ENCODE measurements at regions not wholly inside any gene's neighbourhood (a gene's known extent, or its start where the extent isn't known, plus 50 kb on each side); places are given as distances from the start of the nearest gene placed in this dataset.
"Not testable (repeated sequence)": the region's sequence is repeated elsewhere in the genome, so short reads cannot be mapped to it uniquely, and the experiment has no call there.

GRCh38 chr17:52532373-52532772, 373.9 kb upstream of the CA10 start:
- no peak for DNase-seq

- no peak for DNase-seq
These were observed 365.7 kb upstream of the CA10 start for GRCh38 chr17:52524096-52524637.

- no peak for DNase-seq
These were observed 358.7 kb upstream of the CA10 start for GRCh38 chr17:52517176-52517575.

GRCh38 chr17:52515927-52516326, 357.4 kb upstream of the CA10 start:
- DNase-seq: no peak

GRCh38 chr17:52505601-52506000, 347.1 kb upstream of the CA10 start:
- DNase-seq: no peak

- no peak for DNase-seq
These were observed 345.6 kb upstream of the CA10 start for GRCh38 chr17:52504081-52504480.

- no peak for DNase-seq
These were observed 337.1 kb upstream of the CA10 start for GRCh38 chr17:52495646-52496045.

GRCh38 chr17:52482271-52482670, 323.8 kb upstream of the CA10 start:
- no peak for DNase-seq

GRCh38 chr17:52477824-52478699, 319.5 kb upstream of the CA10 start:
- no peak for DNase-seq

- DNase-seq: no peak
These were observed 318.3 kb upstream of the CA10 start for GRCh38 chr17:52476638-52477313.

GRCh38 chr17:52470553-52470952, 312.0 kb upstream of the CA10 start:
- DNase-seq: no peak

- no peak for DNase-seq
These were observed 306.9 kb upstream of the CA10 start for GRCh38 chr17:52465407-52465806.

- DNase-seq: no peak
These were observed 292.9 kb upstream of the CA10 start for GRCh38 chr17:52451294-52451861.

GRCh38 chr17:52442350-52442749, 283.8 kb upstream of the CA10 start:
- no peak for DNase-seq

GRCh38 chr17:52420555-52421078, 262.1 kb upstream of the CA10 start:
- no peak for DNase-seq

GRCh38 chr17:52419229-52419641, 260.7 kb upstream of the CA10 start:
- DNase-seq: no peak

- no peak for DNase-seq
These were observed 252.3 kb upstream of the CA10 start for GRCh38 chr17:52410781-52411180.

- not testable (repeated sequence) for DNase-seq
These were observed 250.7 kb upstream of the CA10 start for GRCh38 chr17:52409222-52409621.

- DNase-seq: no peak
These were observed 236.8 kb upstream of the CA10 start for GRCh38 chr17:52395308-52395707.

- no peak for DNase-seq
These were observed 231.9 kb upstream of the CA10 start for GRCh38 chr17:52390422-52390821.

GRCh38 chr17:52389632-52390031, 231.1 kb upstream of the CA10 start:
- no peak for DNase-seq

GRCh38 chr17:52388941-52389340, 230.4 kb upstream of the CA10 start:
- no peak for DNase-seq

GRCh38 chr17:52384695-52385094, 226.2 kb upstream of the CA10 start:
- DNase-seq: no peak

Measured in right kidney (tissue), 1 donor.